ENCODE measurements at regions not wholly inside any gene's neighbourhood (a gene's known extent, or its start where the extent isn't known, plus 50 kb on each side); places are given as distances from the start of the nearest gene placed in this dataset.

GRCh38 chr13:30097089-30097488 lies 210.3 kb downstream of the KATNAL1 start:
- TF ChIP-seq CTCF (IDR thresholded peaks at IDR 0.05; ENCODE audit: insufficient read depth, missing control alignments) = no peak
- FAIRE-seq (no peak), DNase-seq (ENCODE audit: insufficient read length, low spot score) (no peak)

DNA sequence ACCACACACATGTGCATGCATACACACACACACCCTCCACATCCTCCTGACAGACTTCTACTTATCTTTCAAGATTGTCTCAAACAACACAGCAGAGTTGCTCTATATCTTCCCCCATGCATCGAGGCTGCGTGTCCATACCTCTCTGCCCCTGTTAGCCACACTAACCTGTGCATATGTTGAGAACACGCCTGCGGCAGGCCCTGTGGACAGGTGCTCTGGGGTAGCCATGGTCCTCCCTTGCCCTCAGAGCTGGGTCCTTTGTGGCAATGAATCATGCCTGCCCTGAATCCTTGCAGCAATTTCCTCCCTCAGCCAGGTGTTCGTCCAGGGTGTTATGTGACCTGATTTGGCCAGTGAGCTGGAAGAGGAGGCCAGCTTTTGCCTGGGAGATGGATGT lies 213.3 kb downstream of the KATNAL1 start:
- FAIRE-seq (no peak), DNase-seq (ENCODE audit: insufficient read length, low spot score) (no peak)
- no peak for TF ChIP-seq CTCF (IDR thresholded peaks at IDR 0.05; ENCODE audit: insufficient read depth, missing control alignments)

DNA sequence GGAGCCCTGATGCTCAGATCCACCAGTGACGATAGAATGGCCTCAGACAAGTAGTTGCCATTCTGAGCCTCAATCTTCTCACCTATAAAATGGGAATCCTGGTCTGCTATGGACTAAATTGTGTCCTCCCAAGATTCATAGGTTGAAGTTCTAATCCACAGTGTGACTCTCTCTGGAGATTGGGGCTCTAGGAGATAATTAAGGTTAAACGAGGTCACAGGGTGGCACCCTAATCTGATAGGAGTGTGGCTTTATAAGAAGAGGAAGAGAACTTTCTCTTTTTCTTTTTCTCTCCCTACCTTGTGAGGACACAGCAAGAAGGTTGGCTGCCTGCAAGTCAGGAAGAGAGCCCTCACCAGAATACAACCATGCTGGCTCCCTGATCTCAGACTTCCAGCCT lies 214.1 kb downstream of the KATNAL1 start:
- no peak for DNase-seq (ENCODE audit: insufficient read length, low spot score)
- FAIRE-seq = no peak
- TF ChIP-seq CTCF (IDR thresholded peaks at IDR 0.05; ENCODE audit: insufficient read depth, missing control alignments) = no peak

DNA sequence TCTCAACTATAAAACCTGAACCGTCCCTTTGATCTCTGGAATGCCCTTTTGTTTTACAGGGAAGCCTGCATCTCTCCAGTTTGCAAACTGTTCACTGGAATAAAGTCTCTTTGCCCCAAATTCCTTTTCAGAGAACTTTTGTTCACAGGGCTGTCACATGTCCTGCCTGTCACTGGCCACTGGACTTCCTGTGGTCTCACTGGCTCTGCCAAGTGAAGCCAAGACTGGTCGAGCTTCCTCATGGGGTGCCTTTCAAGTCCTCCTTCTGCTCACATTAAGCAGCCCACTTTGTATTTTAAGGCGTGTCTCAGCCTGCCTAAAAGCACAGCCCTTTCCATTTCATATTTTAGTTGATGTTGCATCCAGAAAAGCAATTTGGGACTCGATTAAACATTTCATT lies 215.7 kb downstream of the KATNAL1 start:
- FAIRE-seq (no peak), DNase-seq (ENCODE audit: insufficient read length, low spot score) (no peak)

DNA sequence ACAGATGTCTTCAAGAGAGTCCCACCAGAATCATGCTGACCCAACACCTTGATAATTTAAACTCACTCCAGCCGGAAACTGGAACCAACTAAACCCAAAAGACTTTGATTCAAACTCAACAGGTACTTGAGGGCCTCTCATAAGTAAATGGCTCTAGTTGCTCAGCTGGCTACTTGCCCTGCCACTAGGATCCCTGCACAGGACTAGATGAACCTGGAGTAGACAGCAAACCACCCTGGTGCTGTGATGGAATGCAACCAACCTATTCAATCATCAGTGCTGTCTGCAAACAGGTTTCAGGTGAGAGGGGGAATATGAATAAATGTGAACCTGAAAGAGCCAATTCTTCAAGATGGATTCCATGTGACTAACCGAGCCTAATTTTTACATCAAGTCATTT lies 216.3 kb downstream of the KATNAL1 start:
- FAIRE-seq = no peak
- no peak for TF ChIP-seq CTCF (IDR thresholded peaks at IDR 0.05; ENCODE audit: insufficient read depth, missing control alignments)
- no peak for DNase-seq (ENCODE audit: insufficient read length, low spot score)

More for the DNA sequence above, 215.7 kb downstream of the KATNAL1 start:
- TF ChIP-seq CTCF (IDR thresholded peaks at IDR 0.05; ENCODE audit: insufficient read depth, missing control alignments) = no peak

- no peak for TF ChIP-seq CTCF (IDR thresholded peaks at IDR 0.05; ENCODE audit: insufficient read depth, missing control alignments)
- DNase-seq (ENCODE audit: insufficient read length, low spot score) (no peak), FAIRE-seq (no peak)
Observed at GRCh38 chr13:30088312-30088855, 219.0 kb downstream of the KATNAL1 start.

- DNase-seq (ENCODE audit: insufficient read length, low spot score) = no peak
- no peak for FAIRE-seq
- no peak for TF ChIP-seq CTCF (IDR thresholded peaks at IDR 0.05; ENCODE audit: insufficient read depth, missing control alignments)
Observed at GRCh38 chr13:30085087-30085486, 222.3 kb downstream of the KATNAL1 start.

Data from D721Med (cell line).